Activated T-cell treated with anti-CD3 and anti-CD28 coated beads, Interleukin-2, amount 50 U/mL, for 24 hours (primary cell): ENCODE measurements at regions not wholly inside any gene's neighbourhood (a gene's known extent, or its start where the extent isn't known, plus 50 kb on each side); places are given as distances from the start of the nearest gene placed in this dataset.

Experiments used
- DNase-seq: peaks from one replicate; pipeline ENCODE4 v3.0.0-alpha.2; 2020
- H3K27ac Mint-ChIP-seq: 2 replicates; pipeline ENCODE4 v1.8.0; 2020; ENCODE audit warnings: mild to moderate bottlenecking, mixed read lengths
- H3K27me3 Mint-ChIP-seq: 2 replicates; pipeline ENCODE4 v1.8.0; 2020; ENCODE audit warnings: mixed read lengths
- H3K36me3 Mint-ChIP-seq: 2 replicates; pipeline ENCODE4 v1.8.0; 2020; ENCODE audit warnings: low read depth, mixed read lengths
- H3K4me1 Mint-ChIP-seq: 2 replicates; pipeline ENCODE4 v1.8.0; 2020; ENCODE audit warnings: low read depth, mixed read lengths
- H3K4me3 Mint-ChIP-seq: 2 replicates; pipeline ENCODE4 v1.8.0; 2020; ENCODE audit warnings: mild to moderate bottlenecking, moderate library complexity, mixed read lengths
- H3K9me3 Mint-ChIP-seq: 2 replicates; pipeline ENCODE4 v1.8.0; 2020; ENCODE audit warnings: mixed read lengths

DNA sequence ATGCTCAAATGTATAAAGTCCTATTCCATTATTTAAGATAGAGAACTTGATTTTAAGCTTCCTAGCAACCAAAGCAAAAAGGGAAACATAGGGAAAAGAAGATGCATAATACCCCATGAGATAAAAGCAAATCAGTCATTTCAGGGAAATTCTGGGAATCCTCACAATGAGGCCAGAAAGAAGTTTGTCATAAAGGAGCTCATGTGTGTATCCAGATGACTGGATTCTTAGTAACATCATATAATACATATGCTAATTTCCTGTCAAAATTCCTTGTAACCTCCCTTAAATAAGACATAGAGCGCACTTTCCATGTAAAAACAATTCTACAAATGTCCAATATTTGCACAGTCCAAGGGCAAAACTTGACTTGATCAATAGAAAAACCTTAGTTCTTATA lies 411.0 kb upstream of the WWC1 start:
- no peaks in the 10 kb centered on the region for H3K36me3 Mint-ChIP-seq

DNA sequence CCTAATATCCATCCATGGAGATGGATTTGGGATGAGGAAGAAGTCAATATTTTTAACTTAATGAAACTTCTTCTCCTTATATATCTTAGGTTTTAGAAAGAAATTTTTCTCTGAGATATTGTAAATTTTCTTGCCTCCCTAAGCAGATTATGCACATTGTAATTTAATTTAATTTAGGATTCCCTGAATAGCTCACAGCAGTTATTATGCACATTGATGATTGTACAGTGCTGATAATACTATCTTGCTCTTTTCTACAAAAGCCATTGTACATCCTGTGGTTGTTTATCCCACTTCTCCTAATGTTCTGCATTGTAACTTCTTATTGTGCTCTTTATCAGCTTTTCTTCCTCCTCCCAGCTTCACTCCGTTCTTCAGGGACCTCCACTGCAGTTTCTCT lies 410.4 kb upstream of the WWC1 start:
- no peak overlapping the region for H3K27ac Mint-ChIP-seq
- H3K4me1 Mint-ChIP-seq = no peaks in the 10 kb centered on the region
- no peak for DNase-seq
- no peak overlapping the region for H3K4me3 Mint-ChIP-seq
- no peaks in the 10 kb centered on the region for H3K27me3 Mint-ChIP-seq
- no peaks in the 10 kb centered on the region for H3K36me3 Mint-ChIP-seq
- peaks cover 2% of the 10 kb centered on the region for H3K9me3 Mint-ChIP-seq

More for the DNA sequence above, 411.0 kb upstream of the WWC1 start:
- Mint-ChIP-seq H3K9me3 (peaks cover 2% of the 10 kb centered on the region), H3K4me3 (no peak overlapping the region), H3K27ac (no peak overlapping the region), H3K4me1 (no peaks in the 10 kb centered on the region), H3K27me3 (no peaks in the 10 kb centered on the region)
- no peak for DNase-seq

DNA sequence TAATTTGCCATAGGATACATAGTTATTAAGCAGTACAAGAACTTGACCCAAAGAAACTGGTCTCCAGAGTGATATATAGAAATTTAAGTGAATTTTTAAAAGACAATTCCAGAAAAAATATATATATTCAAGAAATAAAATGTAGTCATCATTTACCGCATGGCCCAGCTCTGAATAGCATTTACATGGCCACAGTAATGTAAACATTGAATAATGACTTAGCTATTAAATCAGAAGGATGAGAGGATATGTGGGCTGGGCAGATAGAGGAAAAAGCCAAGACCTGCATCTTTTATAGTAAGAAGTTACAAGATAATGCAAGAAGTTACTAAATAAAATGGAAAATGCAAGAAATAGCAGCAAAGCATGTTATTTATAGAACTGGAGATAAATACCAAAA lies 405.2 kb upstream of the WWC1 start:
- DNase-seq = no peak
- no peak overlapping the region for H3K27ac Mint-ChIP-seq
- no peaks in the 10 kb centered on the region for H3K36me3 Mint-ChIP-seq
- H3K9me3 Mint-ChIP-seq = peaks cover 2% of the 10 kb centered on the region
- H3K27me3 Mint-ChIP-seq = no peaks in the 10 kb centered on the region
- H3K4me3 Mint-ChIP-seq = no peak overlapping the region
- H3K4me1 Mint-ChIP-seq = no peaks in the 10 kb centered on the region

GRCh38 chr5:167888393-167888792 lies 403.1 kb upstream of the WWC1 start:
- Mint-ChIP-seq H3K4me3 (no peak overlapping the region), H3K4me1 (no peaks in the 10 kb centered on the region), H3K27me3 (no peaks in the 10 kb centered on the region), H3K27ac (no peak overlapping the region), H3K9me3 (no peaks in the 10 kb centered on the region), H3K36me3 (no peaks in the 10 kb centered on the region)
- no peak for DNase-seq

DNA sequence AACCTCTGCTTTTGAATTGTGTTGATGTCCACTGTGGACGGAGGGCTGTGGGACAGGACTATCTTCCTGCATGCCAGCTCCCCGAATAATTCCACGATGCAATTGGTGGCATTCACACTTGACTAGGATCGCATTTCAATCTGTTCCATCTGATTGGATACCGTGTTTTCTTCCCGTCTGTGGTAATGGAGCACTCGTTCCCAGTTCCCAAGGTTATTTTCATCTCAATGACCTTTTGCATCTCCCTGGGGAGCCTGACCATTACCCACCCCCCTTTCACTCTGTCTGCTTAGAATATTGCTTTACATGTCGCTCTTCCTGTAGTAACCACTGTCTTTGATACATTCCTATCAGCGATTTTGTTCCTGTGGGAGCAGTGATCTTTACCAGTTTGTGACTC lies 402.2 kb upstream of the WWC1 start:
- H3K4me3 Mint-ChIP-seq = no peak overlapping the region
- no peak overlapping the region for H3K27ac Mint-ChIP-seq
- no peaks in the 10 kb centered on the region for H3K27me3 Mint-ChIP-seq

DNA sequence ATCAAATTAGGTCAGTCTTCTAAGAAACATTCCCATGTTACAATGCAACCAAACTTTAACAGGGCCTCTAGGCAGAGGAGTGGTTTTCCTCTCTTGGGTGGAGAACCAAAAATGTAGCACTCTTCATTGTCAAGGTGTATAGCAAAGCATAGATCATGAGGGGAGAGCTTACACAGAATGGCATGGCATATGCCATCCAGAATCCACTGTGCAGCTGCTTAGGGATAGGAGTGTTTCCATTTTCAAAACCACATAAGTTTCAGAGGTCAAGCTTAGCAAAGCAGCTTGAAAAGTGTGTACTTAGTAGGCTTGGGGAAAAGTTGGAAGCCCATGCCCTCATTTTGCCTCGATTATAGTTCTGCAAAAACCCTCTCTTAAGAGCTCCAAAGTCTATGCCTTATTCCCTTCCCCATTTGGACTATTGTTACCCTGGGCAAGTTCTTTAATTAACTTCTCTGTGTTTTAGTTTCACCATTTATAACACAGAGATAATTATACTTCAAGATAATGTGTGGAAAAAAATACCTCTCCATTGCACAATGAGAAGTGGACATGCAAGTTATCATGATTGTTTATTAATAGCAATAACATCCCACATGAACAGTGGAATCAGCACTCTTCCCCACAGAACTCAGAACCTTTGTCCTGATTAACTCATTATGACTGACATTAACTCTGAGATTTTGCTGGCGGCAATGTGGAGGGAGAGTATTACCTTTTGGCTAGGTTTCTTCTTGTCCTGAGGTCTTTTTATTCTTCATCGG lies 398.9 kb upstream of the WWC1 start:
- H3K4me1 Mint-ChIP-seq = no peaks in the 10 kb centered on the region
- H3K9me3 Mint-ChIP-seq = no peaks in the 10 kb centered on the region
- DNase-seq = no peak
- no peak overlapping the region for H3K27ac Mint-ChIP-seq
- H3K36me3 Mint-ChIP-seq = no peaks in the 10 kb centered on the region
- no peak overlapping the region for H3K4me3 Mint-ChIP-seq
- H3K27me3 Mint-ChIP-seq = no peaks in the 10 kb centered on the region

More for the DNA sequence above, 402.2 kb upstream of the WWC1 start:
- H3K36me3 Mint-ChIP-seq = no peaks in the 10 kb centered on the region
- no peaks in the 10 kb centered on the region for H3K9me3 Mint-ChIP-seq
- no peaks in the 10 kb centered on the region for H3K4me1 Mint-ChIP-seq
- DNase-seq = no peak

DNA sequence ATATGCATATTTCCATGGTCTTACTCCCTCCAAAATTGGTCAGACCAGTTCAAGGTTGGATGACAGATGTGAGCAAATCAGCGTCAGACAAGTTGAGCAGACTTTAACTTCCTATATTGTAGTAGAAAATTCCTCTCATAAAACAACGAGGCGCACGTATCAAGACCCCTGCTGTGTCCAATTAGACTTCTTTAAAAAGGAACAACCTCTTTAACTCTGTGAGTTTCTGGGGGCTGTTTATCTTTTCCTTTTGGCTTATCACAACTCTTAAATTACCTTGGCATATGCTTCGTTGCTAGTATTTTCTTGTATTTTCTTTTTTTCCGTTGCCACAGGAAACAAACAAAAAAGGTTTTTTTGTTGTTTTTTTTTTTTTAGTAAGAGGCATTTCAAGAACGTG lies 398.2 kb upstream of the WWC1 start:
- Mint-ChIP-seq H3K4me1 (no peaks in the 10 kb centered on the region), H3K27ac (no peak overlapping the region), H3K27me3 (no peaks in the 10 kb centered on the region), H3K36me3 (no peaks in the 10 kb centered on the region), H3K9me3 (no peaks in the 10 kb centered on the region), H3K4me3 (no peak overlapping the region)
- DNase-seq = no peak

DNA sequence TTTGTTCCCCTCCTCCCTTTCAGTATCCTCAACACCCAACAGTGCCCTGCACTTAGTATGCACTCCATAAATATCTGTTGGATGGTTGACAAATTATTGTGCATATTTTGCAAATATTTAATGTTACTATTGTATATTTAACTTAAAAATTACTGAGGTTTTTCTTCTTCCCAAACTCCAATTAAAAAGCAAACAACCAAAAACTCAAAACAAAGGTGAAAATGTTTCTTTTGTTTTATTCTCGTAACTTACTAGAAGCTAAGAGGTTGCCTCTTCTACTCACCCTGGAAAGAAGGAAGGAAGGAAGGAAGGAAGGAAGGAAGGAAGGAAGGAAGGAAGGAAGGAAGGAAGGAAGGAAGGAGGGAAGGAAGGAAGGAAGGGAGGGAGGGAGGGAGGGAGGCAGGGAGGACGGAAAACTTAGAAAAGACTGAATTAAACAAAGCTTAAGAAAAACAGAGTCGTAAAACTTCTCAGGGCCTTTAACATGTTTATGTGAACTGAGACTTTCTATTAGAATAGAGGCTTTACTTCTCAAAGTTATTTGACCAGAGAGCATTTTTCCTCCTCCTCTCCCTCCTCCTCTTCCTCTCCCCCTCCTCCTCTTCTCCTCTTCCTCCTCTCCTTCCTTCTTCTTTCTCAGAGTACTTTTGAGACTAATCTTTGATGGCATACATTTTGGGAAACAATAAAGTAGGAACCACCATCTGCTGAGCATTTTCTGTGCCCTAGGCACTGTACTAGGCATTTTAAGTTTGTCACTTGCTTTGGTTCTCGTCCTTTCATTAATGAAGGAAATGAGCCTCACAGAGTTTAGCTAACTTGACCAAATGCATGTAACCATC lies 396.6 kb upstream of the WWC1 start:
- Mint-ChIP-seq H3K27ac (no peak overlapping the region), H3K36me3 (no peaks in the 10 kb centered on the region), H3K9me3 (no peaks in the 10 kb centered on the region), H3K4me3 (no peak overlapping the region), H3K4me1 (no peaks in the 10 kb centered on the region), H3K27me3 (peaks cover 5% of the 10 kb centered on the region)
- DNase-seq = no peak

DNA sequence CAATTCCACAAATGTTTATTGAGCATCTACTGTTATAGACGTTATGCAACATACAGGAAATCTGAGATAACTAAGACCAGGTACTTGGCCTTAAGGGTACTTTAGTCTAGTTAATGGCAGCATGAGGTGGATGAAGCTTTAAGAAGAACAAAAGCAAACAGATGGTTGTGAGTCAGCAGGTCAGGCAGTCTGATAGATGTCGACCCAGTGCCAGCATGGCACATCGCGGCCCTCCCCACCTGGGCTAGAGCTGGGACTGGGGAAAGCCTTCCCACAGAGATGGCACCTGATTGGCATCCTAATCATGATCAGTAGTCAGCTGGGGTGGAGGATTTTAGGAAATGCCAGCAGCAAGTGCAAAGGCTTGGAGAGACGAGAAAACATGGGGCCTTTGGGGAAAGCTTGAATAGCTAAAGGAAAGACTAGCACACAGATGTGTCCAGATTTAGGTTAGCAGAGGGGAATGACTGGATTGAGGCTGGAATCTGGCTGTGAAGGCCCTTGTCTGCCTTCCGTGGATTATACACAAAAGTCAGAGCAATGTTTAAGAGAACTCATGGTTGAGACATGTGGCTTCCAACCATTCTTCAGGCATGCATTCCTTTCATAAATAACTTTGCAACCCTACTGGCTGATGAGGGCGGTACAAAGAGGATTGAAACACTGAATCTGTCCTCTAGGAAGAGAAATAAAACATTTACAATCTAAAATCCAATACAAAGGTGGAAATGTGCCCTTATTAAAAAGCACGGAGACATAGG lies 395.4 kb upstream of the WWC1 start:
- Mint-ChIP-seq H3K36me3 (no peaks in the 10 kb centered on the region), H3K4me1 (no peaks in the 10 kb centered on the region), H3K4me3 (no peak overlapping the region), H3K27me3 (peaks cover 7% of the 10 kb centered on the region), H3K9me3 (no peaks in the 10 kb centered on the region), H3K27ac (no peak overlapping the region)
- DNase-seq = no peak

GRCh38 chr5:167896814-167897213 lies 394.6 kb upstream of the WWC1 start:
- no peak overlapping the region for H3K4me3 Mint-ChIP-seq
- H3K27me3 Mint-ChIP-seq = peaks cover 7% of the 10 kb centered on the region
- no peaks in the 10 kb centered on the region for H3K4me1 Mint-ChIP-seq
- no peak overlapping the region for H3K27ac Mint-ChIP-seq
- H3K36me3 Mint-ChIP-seq = no peaks in the 10 kb centered on the region
- DNase-seq = no peak
- no peaks in the 10 kb centered on the region for H3K9me3 Mint-ChIP-seq

DNA sequence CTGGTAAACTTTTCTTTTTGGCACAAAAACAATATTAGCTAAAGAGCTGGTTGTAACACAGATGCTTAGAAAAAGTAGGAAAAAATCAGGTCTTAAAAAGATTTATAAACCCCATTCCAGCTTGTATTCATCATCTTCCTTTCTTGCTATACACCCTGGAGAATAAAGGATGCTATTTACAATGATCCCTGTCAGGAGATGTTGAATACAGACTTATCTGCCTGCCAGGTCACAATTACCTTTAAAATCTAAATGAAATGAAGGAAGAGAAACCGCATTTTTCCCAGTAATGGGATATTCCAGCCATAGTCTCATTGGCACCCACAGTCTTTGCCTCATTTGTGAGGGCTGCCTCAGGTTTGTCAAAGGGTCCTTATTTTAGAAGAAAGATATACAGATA lies 394.1 kb upstream of the WWC1 start:
- DNase-seq = no peak
- peaks cover 8% of the 10 kb centered on the region for H3K27me3 Mint-ChIP-seq
- no peaks in the 10 kb centered on the region for H3K4me1 Mint-ChIP-seq
- no peak overlapping the region for H3K4me3 Mint-ChIP-seq
- H3K9me3 Mint-ChIP-seq = no peaks in the 10 kb centered on the region
- no peak overlapping the region for H3K27ac Mint-ChIP-seq
- H3K36me3 Mint-ChIP-seq = no peaks in the 10 kb centered on the region

GRCh38 chr5:167898361-167899042 lies 392.9 kb upstream of the WWC1 start:
- no peaks in the 10 kb centered on the region for H3K9me3 Mint-ChIP-seq
- H3K27me3 Mint-ChIP-seq = peaks cover 12% of the 10 kb centered on the region
- H3K4me3 Mint-ChIP-seq = no peak overlapping the region
- H3K36me3 Mint-ChIP-seq = no peaks in the 10 kb centered on the region
- H3K27ac Mint-ChIP-seq = no peak overlapping the region
- H3K4me1 Mint-ChIP-seq = no peaks in the 10 kb centered on the region
- DNase-seq = no peak

- peaks cover 16% of the 10 kb centered on the region for H3K27me3 Mint-ChIP-seq
- H3K36me3 Mint-ChIP-seq = no peaks in the 10 kb centered on the region
- DNase-seq = no peak
- H3K9me3 Mint-ChIP-seq = no peaks in the 10 kb centered on the region
- no peaks in the 10 kb centered on the region for H3K4me1 Mint-ChIP-seq
- no peak overlapping the region for H3K4me3 Mint-ChIP-seq
- no peak overlapping the region for H3K27ac Mint-ChIP-seq
These were observed 391.9 kb upstream of the WWC1 start for GRCh38 chr5:167899490-167900070.

GRCh38 chr5:167900340-167900935 lies 391.0 kb upstream of the WWC1 start:
- H3K36me3 Mint-ChIP-seq = no peaks in the 10 kb centered on the region
- no peak overlapping the region for H3K27ac Mint-ChIP-seq
- no peaks in the 10 kb centered on the region for H3K9me3 Mint-ChIP-seq
- no peak for DNase-seq
- H3K27me3 Mint-ChIP-seq = peaks cover 16% of the 10 kb centered on the region
- H3K4me3 Mint-ChIP-seq = no peak overlapping the region
- no peaks in the 10 kb centered on the region for H3K4me1 Mint-ChIP-seq
